Esophagus squamous epithelium (tissue), 4 donors: ENCODE measurements at regions not wholly inside any gene's neighbourhood (a gene's known extent, or its start where the extent isn't known, plus 50 kb on each side); places are given as distances from the start of the nearest gene placed in this dataset.
"Not testable (repeated sequence)": the region's sequence is repeated elsewhere in the genome, so short reads cannot be mapped to it uniquely, and the experiment has no call there.

ENCODE experiments used
- POLR2A ChIP-seq, 4 donors: fragments of 450-650 bp; IDR thresholded peaks; one replicate each; pipeline ENCODE4 v1.6.1; 2017; ENCODE audit warnings: antibody characterized with exemption in 4 of 4, mild to moderate bottlenecking in 4 of 4, moderate library complexity in 3 of 4
- TF ChIP-seq, protein P1 (sequence below), 6 experiments: fragments of 450-650 bp in 4 of 6; fragments of 200-600 bp in 2 of 6; sonication (generic) in 2 of 6; IDR thresholded peaks; one replicate each; pipeline ENCODE4 v1.5.1; 2016 to 2019; ENCODE audit warnings: antibody characterized with exemption in 6 of 6, mild to moderate bottlenecking in 4 of 6, moderate library complexity in 4 of 6

DNA sequence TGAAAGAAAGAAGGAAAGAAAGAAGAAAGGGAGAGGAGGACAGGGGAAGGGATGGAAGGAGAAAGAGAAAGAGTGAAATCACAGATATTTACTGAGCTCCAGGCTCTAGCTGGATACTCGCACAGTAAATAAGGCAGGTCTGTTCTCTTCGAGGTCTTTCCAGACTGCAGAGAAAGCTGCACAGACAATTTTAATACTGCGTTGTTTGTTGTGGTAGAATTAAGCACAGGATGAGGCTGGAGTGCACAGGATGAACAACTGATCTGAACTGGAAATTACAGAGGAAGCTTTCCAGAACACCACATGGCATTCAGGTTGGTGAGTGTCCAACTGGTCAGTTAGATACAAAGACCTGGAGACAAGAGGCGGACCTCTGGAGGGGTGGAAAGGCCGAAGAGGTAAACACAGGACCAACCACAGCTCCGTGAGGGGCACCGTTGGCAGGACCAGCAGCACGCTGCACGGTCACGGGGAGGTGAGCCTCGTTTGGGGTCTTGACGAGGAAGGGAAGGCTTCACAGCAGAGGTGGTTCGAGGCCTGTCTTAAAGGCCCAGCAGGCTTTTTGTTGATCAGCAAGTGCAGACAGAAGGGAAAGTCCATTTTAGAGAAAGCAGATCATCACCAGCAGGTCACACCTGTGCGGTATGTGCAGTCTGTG lies 121.7 kb downstream of the ATP6V0E2 start:
- TF ChIP-seq, protein P1, sequence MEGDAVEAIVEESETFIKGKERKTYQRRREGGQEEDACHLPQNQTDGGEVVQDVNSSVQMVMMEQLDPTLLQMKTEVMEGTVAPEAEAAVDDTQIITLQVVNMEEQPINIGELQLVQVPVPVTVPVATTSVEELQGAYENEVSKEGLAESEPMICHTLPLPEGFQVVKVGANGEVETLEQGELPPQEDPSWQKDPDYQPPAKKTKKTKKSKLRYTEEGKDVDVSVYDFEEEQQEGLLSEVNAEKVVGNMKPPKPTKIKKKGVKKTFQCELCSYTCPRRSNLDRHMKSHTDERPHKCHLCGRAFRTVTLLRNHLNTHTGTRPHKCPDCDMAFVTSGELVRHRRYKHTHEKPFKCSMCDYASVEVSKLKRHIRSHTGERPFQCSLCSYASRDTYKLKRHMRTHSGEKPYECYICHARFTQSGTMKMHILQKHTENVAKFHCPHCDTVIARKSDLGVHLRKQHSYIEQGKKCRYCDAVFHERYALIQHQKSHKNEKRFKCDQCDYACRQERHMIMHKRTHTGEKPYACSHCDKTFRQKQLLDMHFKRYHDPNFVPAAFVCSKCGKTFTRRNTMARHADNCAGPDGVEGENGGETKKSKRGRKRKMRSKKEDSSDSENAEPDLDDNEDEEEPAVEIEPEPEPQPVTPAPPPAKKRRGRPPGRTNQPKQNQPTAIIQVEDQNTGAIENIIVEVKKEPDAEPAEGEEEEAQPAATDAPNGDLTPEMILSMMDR (IDR thresholded peaks at IDR 0.05) = not testable (repeated sequence)
- not testable (repeated sequence) for TF ChIP-seq POLR2A (IDR thresholded peaks at IDR 0.05)
